ENCODE measurements at regions not wholly inside any gene's neighbourhood (a gene's known extent, or its start where the extent isn't known, plus 50 kb on each side); places are given as distances from the start of the nearest gene placed in this dataset.

DNA sequence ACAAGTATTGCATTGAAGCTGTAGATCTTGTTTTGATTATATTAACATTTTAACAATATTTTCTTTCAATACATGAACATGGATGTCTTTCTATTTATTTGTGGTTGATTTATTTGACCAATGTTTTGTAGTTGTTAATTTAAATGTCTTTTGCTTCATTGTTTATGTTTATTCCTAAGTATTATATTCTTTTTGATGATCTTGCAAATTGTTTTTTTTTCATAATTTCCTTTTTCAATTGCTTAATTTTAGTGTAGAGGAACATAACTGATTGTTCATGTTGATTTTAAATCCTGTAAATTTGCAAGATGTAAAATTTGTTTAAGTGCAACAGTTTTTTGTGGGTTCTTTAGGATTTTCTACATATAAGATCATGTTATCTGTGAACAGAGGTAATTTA lies 744.1 kb downstream of the FAM133A start:
- H3K36me3 ChIP-seq (replicated peaks in 1 of 2; ENCODE audit: control insufficient read depth in 2 of 2, insufficient read depth in 2 of 2, low read length in 2 of 2) = no peaks in the 10 kb centered on the region
- H3K4ac ChIP-seq (ENCODE audit: low read length) = no peak overlapping the region
- H3K14ac ChIP-seq (ENCODE audit: low read length) = no peak overlapping the region
- DNase-seq (ENCODE audit: low spot score) = no peak
- no peak overlapping the region for H3K9ac ChIP-seq (ENCODE audit: low read depth, low read length, poor library complexity)
- no peak overlapping the region for H4K91ac ChIP-seq (ENCODE audit: low read depth, low read length, poor library complexity)
- no peaks in the 10 kb centered on the region for H3K4me1 ChIP-seq (ENCODE audit: control insufficient read depth in 2 of 2, insufficient read depth in 1 of 2, low read depth in 1 of 2, low read length in 2 of 2)
- H2BK15ac ChIP-seq (ENCODE audit: low read length) = no peak overlapping the region
- H3K23ac ChIP-seq (ENCODE audit: low read depth, low read length, poor library complexity) = no peak overlapping the region
- no peaks in the 10 kb centered on the region for H3K27me3 ChIP-seq (ENCODE audit: control insufficient read depth in 3 of 3, insufficient read depth in 3 of 3, low read depth in 1 of 3, low read length in 3 of 3)
- H3K4me2 ChIP-seq (ENCODE audit: insufficient read depth, low read length, poor library complexity, severe bottlenecking) = no peak overlapping the region
- no peak overlapping the region for H2BK120ac ChIP-seq (ENCODE audit: low read depth, low read length)
- H3K27ac ChIP-seq (replicated peaks; ENCODE audit: low read length) = no peak overlapping the region
- no peak overlapping the region for H2BK12ac ChIP-seq (ENCODE audit: low read length)
- no peak overlapping the region for H4K8ac ChIP-seq (ENCODE audit: low read depth, low read length)
- no peaks in the 10 kb centered on the region for H3K79me1 ChIP-seq (ENCODE audit: low read depth, low read length)
- no peak overlapping the region for H3K4me3 ChIP-seq (ENCODE audit: low read length in 2 of 2)
- no peak overlapping the region for H2AFZ ChIP-seq (ENCODE audit: low read length)
- no peaks in the 10 kb centered on the region for H3K9me3 ChIP-seq (replicated peaks in 1 of 2; ENCODE audit: control insufficient read depth in 2 of 2, insufficient read depth in 1 of 2, low read depth in 1 of 2, low read length in 2 of 2)
- H2BK5ac ChIP-seq (ENCODE audit: low read length) = no peak overlapping the region
- H2AK5ac ChIP-seq (ENCODE audit: low read depth, low read length) = no peak overlapping the region
- no peak overlapping the region for H3K18ac ChIP-seq (ENCODE audit: low read length)

DNA sequence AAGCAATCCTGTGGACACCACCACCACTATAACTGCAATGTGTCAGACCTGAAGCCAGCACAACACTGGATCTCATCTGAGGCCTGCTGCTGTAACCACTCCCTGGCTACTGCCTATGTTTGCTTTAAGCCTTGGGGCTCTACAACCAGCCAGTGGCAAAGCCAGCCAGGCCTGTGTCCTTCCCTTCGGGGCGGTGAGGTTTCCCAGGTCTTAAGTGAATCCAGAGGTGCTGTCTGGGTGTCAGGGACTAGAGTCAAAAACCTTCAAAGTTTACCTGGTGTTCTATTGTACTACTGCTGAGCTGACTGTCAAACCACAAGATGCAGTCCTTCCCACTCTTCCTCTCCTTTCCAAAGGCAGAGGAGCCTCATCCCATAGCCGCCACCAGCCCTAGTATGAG lies 750.5 kb downstream of the FAM133A start:
- H3K4me1 ChIP-seq (ENCODE audit: control insufficient read depth in 2 of 2, insufficient read depth in 1 of 2, low read depth in 1 of 2, low read length in 2 of 2) = no peaks in the 10 kb centered on the region
- H3K79me1 ChIP-seq (ENCODE audit: low read depth, low read length) = no peaks in the 10 kb centered on the region
- H2BK120ac ChIP-seq (ENCODE audit: low read depth, low read length) = no peak overlapping the region
- H3K9me3 ChIP-seq (replicated peaks in 1 of 2; ENCODE audit: control insufficient read depth in 2 of 2, insufficient read depth in 1 of 2, low read depth in 1 of 2, low read length in 2 of 2) = no peaks in the 10 kb centered on the region
- H2BK15ac ChIP-seq (ENCODE audit: low read length) = no peak overlapping the region
- no CpG with 5 or more reads among the region's 3 CpGs for WGBS, 2 donors (ENCODE audit: extremely low coverage in 2 of 2, insufficient read length in 2 of 2, insufficient replicate concordance in 1 of 2)
- no peak overlapping the region for H4K91ac ChIP-seq (ENCODE audit: low read depth, low read length, poor library complexity)
- H3K4ac ChIP-seq (ENCODE audit: low read length) = no peak overlapping the region
- H3K9ac ChIP-seq (ENCODE audit: low read depth, low read length, poor library complexity) = no peak overlapping the region
- no peak overlapping the region for H3K27ac ChIP-seq (replicated peaks; ENCODE audit: low read length)
- no peak overlapping the region for H3K23ac ChIP-seq (ENCODE audit: low read depth, low read length, poor library complexity)
- H3K18ac ChIP-seq (ENCODE audit: low read length) = no peak overlapping the region
- no peak overlapping the region for H2BK12ac ChIP-seq (ENCODE audit: low read length)
- H2AFZ ChIP-seq (ENCODE audit: low read length) = no peak overlapping the region
- H4K8ac ChIP-seq (ENCODE audit: low read depth, low read length) = no peak overlapping the region
- no peaks in the 10 kb centered on the region for H3K36me3 ChIP-seq (replicated peaks in 1 of 2; ENCODE audit: control insufficient read depth in 2 of 2, insufficient read depth in 2 of 2, low read length in 2 of 2)
- H2AK5ac ChIP-seq (ENCODE audit: low read depth, low read length) = no peak overlapping the region
- H3K14ac ChIP-seq (ENCODE audit: low read length) = no peak overlapping the region
- no peak overlapping the region for H2BK5ac ChIP-seq (ENCODE audit: low read length)
- no peak overlapping the region for H3K4me3 ChIP-seq (ENCODE audit: low read length in 2 of 2)
- DNase-seq (ENCODE audit: low spot score) = no peak
- H3K27me3 ChIP-seq (ENCODE audit: control insufficient read depth in 3 of 3, insufficient read depth in 3 of 3, low read depth in 1 of 3, low read length in 3 of 3) = no peaks in the 10 kb centered on the region
- no peak overlapping the region for H3K4me2 ChIP-seq (ENCODE audit: insufficient read depth, low read length, poor library complexity, severe bottlenecking)

DNA sequence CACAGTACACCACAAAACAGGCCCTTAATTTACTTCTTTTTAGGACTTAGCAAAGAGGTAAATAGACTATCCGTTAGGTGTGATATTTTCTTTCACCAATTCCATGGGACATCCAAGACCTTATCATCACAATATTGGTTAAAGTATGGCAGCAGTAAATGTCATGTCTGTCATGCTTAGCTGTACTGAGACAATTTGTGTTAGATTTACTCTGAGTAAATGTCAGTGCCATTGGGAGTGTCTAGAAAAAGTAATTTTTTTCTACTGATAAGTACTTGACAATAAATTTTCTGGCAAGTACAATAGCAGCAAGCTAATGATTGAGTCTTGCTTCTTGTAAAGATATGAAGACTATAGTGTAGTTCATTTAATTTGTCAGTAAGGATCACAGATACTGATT lies 756.1 kb downstream of the FAM133A start:
- H3K9me3 ChIP-seq (replicated peaks in 1 of 2; ENCODE audit: control insufficient read depth in 2 of 2, insufficient read depth in 1 of 2, low read depth in 1 of 2, low read length in 2 of 2) = no peaks in the 10 kb centered on the region
- no peak for DNase-seq (ENCODE audit: low spot score)
- H3K4me2 ChIP-seq (ENCODE audit: insufficient read depth, low read length, poor library complexity, severe bottlenecking) = no peak overlapping the region
- H3K79me1 ChIP-seq (ENCODE audit: low read depth, low read length) = no peaks in the 10 kb centered on the region
- H4K8ac ChIP-seq (ENCODE audit: low read depth, low read length) = no peak overlapping the region
- no peak overlapping the region for H3K9ac ChIP-seq (ENCODE audit: low read depth, low read length, poor library complexity)
- no peak overlapping the region for H3K23ac ChIP-seq (ENCODE audit: low read depth, low read length, poor library complexity)
- no CpG with 5 or more reads among the region's 1 CpG for WGBS, 2 donors (ENCODE audit: extremely low coverage in 2 of 2, insufficient read length in 2 of 2, insufficient replicate concordance in 1 of 2)
- no peak overlapping the region for H4K91ac ChIP-seq (ENCODE audit: low read depth, low read length, poor library complexity)
- no peak overlapping the region for H3K14ac ChIP-seq (ENCODE audit: low read length)
- H3K27me3 ChIP-seq (ENCODE audit: control insufficient read depth in 3 of 3, insufficient read depth in 3 of 3, low read depth in 1 of 3, low read length in 3 of 3) = no peaks in the 10 kb centered on the region
- no peaks in the 10 kb centered on the region for H3K4me1 ChIP-seq (ENCODE audit: control insufficient read depth in 2 of 2, insufficient read depth in 1 of 2, low read depth in 1 of 2, low read length in 2 of 2)
- H2BK12ac ChIP-seq (ENCODE audit: low read length) = no peak overlapping the region
- H3K4me3 ChIP-seq (ENCODE audit: low read length in 2 of 2) = no peak overlapping the region
- H3K27ac ChIP-seq (replicated peaks; ENCODE audit: low read length) = no peak overlapping the region
- no peak overlapping the region for H2BK5ac ChIP-seq (ENCODE audit: low read length)
- H3K18ac ChIP-seq (ENCODE audit: low read length) = no peak overlapping the region
- no peaks in the 10 kb centered on the region for H3K36me3 ChIP-seq (replicated peaks in 1 of 2; ENCODE audit: control insufficient read depth in 2 of 2, insufficient read depth in 2 of 2, low read length in 2 of 2)
- no peak overlapping the region for H2AFZ ChIP-seq (ENCODE audit: low read length)
- H3K4ac ChIP-seq (ENCODE audit: low read length) = no peak overlapping the region
- no peak overlapping the region for H2BK15ac ChIP-seq (ENCODE audit: low read length)
- H2AK5ac ChIP-seq (ENCODE audit: low read depth, low read length) = no peak overlapping the region
- H2BK120ac ChIP-seq (ENCODE audit: low read depth, low read length) = no peak overlapping the region

DNA sequence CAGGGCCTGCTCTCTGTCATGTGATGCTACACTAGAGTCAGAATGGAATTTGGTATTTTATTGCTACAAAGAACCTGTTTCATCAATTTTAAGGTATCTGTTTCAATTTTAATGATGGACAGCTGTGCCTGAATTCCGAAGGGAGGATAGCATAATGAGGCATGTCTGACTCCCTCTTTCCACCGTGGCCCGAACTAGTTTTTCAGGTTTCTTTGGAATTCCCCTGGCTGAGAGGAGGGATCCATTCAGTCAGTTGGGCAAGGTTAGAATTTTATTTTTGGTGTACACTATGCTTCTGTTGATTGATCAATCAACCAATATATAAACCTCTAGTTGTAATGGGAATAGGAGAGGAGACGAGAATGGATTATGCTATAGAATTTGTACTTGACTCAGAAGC lies 761.8 kb downstream of the FAM133A start:
- Histone ChIP-seq H2BK120ac (ENCODE audit: low read depth, low read length) (no peak overlapping the region), H3K79me1 (ENCODE audit: low read depth, low read length) (no peaks in the 10 kb centered on the region), H4K91ac (ENCODE audit: low read depth, low read length, poor library complexity) (no peak overlapping the region), H3K36me3 (replicated peaks in 1 of 2; ENCODE audit: control insufficient read depth in 2 of 2, insufficient read depth in 2 of 2, low read length in 2 of 2) (no peaks in the 10 kb centered on the region), H3K4ac (ENCODE audit: low read length) (no peak overlapping the region), H3K23ac (ENCODE audit: low read depth, low read length, poor library complexity) (no peak overlapping the region), H3K18ac (ENCODE audit: low read length) (no peak overlapping the region), H3K14ac (ENCODE audit: low read length) (no peak overlapping the region), H3K9ac (ENCODE audit: low read depth, low read length, poor library complexity) (no peak overlapping the region), H3K4me1 (ENCODE audit: control insufficient read depth in 2 of 2, insufficient read depth in 1 of 2, low read depth in 1 of 2, low read length in 2 of 2) (no peaks in the 10 kb centered on the region), H2AK5ac (ENCODE audit: low read depth, low read length) (no peak overlapping the region), H2BK5ac (ENCODE audit: low read length) (no peak overlapping the region), H3K9me3 (replicated peaks in 1 of 2; ENCODE audit: control insufficient read depth in 2 of 2, insufficient read depth in 1 of 2, low read depth in 1 of 2, low read length in 2 of 2) (no peaks in the 10 kb centered on the region), H2BK12ac (ENCODE audit: low read length) (no peak overlapping the region), H2BK15ac (ENCODE audit: low read length) (no peak overlapping the region), H3K4me2 (ENCODE audit: insufficient read depth, low read length, poor library complexity, severe bottlenecking) (no peak overlapping the region), H3K27ac (replicated peaks; ENCODE audit: low read length) (no peak overlapping the region), H4K8ac (ENCODE audit: low read depth, low read length) (no peak overlapping the region), H3K4me3 (ENCODE audit: low read length in 2 of 2) (no peak overlapping the region), H3K27me3 (ENCODE audit: control insufficient read depth in 3 of 3, insufficient read depth in 3 of 3, low read depth in 1 of 3, low read length in 3 of 3) (no peaks in the 10 kb centered on the region), H2AFZ (ENCODE audit: low read length) (no peak overlapping the region)
- DNase-seq (ENCODE audit: low spot score) = no peak
- no CpG with 5 or more reads among the region's 4 CpGs for WGBS, 2 donors (ENCODE audit: extremely low coverage in 2 of 2, insufficient read length in 2 of 2, insufficient replicate concordance in 1 of 2)
